ENCODE measurements at regions not wholly inside any gene's neighbourhood (a gene's known extent, or its start where the extent isn't known, plus 50 kb on each side); places are given as distances from the start of the nearest gene placed in this dataset.
"Not testable (repeated sequence)": the region's sequence is repeated elsewhere in the genome, so short reads cannot be mapped to it uniquely, and the experiment has no call there.

DNA sequence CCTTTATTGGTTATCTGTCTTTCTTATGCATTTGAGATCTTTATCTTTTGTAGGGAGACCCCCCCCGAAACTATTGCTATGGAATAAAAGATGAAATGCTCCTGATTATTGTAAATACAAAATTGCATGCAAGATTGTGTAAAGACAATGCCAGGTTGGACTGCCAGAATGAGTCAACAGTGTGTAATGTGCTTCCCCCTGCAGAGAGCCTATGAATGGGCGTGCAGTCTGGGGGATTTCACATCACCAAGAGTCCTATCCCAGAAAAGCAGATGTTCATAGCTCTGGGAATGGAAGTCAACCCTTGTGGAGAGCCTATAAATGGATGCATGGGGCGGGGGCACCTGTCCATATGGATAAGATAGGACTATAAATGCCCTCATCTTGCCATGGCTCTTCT lies 584.3 kb downstream of the NSUN3 start:
- no peak for DNase-seq

DNA sequence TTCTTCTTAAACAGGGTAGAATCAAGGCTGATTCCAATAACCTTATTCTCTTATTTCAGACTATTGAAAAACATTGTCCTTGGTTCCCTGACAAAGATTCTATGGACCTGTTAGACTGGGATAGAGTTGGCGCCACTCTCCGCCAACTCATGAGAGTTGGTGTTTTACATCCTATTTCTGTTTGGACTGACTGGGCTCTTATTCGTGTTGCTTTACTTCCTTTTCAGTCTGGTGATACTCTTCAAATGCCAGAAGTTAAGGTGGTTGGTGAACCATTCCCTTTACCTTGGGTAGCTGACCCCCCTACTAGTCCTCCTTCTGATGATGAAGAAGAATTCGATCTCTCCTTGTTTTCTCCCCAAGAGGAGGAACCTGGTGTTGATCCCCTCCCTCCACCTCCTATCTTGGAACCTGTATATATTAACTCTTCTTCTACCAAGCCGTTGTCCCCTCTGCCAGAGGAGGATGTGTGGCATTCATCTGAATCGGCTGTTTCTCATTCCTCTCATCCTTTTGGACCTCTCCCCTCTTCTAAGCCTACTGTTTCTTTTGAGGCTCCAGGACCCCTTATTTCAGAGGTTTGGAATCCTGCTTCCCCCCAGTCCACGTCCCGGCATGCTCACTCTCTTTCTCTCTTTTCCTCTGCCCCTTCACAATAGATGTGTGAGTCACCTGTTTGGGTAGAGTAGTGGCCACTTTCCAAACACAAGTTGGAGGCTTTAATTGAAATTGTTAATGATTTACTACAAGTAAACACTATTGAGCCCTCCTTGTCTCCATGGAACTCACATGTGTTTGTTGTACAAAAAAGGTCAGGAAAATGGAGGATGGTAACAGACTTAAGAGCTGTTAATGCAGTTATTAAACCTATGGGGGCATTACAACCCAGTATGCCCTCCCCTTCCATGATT lies 585.7 kb downstream of the NSUN3 start:
- H2AFZ ChIP-seq (ENCODE audit: low read depth, low read length); H3K9ac ChIP-seq (ENCODE audit: low read depth, low read length); H3K4me2 ChIP-seq (ENCODE audit: insufficient read depth, low read length); DNase-seq; H3K27ac ChIP-seq (ENCODE audit: low read length); H3K4me3 ChIP-seq (ENCODE audit: low read depth in 1 of 2, low read length in 2 of 2); H3K36me3 ChIP-seq (ENCODE audit: insufficient read depth, low read length); H3K4me1 ChIP-seq (ENCODE audit: insufficient read depth, low read length); H4K20me1 ChIP-seq (ENCODE audit: insufficient read depth, low read length); ATAC-seq (ENCODE audit: insufficient read depth, low read depth); H3K9me3 ChIP-seq (ENCODE audit: insufficient read depth, low read length, severe bottlenecking); H3K79me2 ChIP-seq (ENCODE audit: insufficient read depth, low read length); H3K27me3 ChIP-seq (ENCODE audit: insufficient read depth, low read length, poor library complexity): not testable (repeated sequence)

More for the DNA sequence above, 584.3 kb downstream of the NSUN3 start:
- Histone ChIP-seq H3K27me3 (ENCODE audit: insufficient read depth, low read length, poor library complexity) (no peaks in the 10 kb centered on the region), H3K9ac (ENCODE audit: low read depth, low read length) (no peak overlapping the region), H3K4me3 (ENCODE audit: low read depth in 1 of 2, low read length in 2 of 2) (no peak overlapping the region), H3K4me1 (ENCODE audit: insufficient read depth, low read length) (no peaks in the 10 kb centered on the region), H4K20me1 (ENCODE audit: insufficient read depth, low read length) (no peaks in the 10 kb centered on the region), H3K36me3 (ENCODE audit: insufficient read depth, low read length) (no peaks in the 10 kb centered on the region), H3K9me3 (ENCODE audit: insufficient read depth, low read length, severe bottlenecking) (no peaks in the 10 kb centered on the region), H3K27ac (ENCODE audit: low read length) (no peak overlapping the region), H2AFZ (ENCODE audit: low read depth, low read length) (no peak overlapping the region), H3K79me2 (ENCODE audit: insufficient read depth, low read length) (no peaks in the 10 kb centered on the region), H3K4me2 (ENCODE audit: insufficient read depth, low read length) (no peak overlapping the region)
- TF ChIP-seq, protein P1, sequence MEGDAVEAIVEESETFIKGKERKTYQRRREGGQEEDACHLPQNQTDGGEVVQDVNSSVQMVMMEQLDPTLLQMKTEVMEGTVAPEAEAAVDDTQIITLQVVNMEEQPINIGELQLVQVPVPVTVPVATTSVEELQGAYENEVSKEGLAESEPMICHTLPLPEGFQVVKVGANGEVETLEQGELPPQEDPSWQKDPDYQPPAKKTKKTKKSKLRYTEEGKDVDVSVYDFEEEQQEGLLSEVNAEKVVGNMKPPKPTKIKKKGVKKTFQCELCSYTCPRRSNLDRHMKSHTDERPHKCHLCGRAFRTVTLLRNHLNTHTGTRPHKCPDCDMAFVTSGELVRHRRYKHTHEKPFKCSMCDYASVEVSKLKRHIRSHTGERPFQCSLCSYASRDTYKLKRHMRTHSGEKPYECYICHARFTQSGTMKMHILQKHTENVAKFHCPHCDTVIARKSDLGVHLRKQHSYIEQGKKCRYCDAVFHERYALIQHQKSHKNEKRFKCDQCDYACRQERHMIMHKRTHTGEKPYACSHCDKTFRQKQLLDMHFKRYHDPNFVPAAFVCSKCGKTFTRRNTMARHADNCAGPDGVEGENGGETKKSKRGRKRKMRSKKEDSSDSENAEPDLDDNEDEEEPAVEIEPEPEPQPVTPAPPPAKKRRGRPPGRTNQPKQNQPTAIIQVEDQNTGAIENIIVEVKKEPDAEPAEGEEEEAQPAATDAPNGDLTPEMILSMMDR (IDR thresholded peaks at IDR 0.05; ENCODE audit: borderline replicate concordance, extremely low read depth, low read length, poor library complexity, severe bottlenecking) = no peak
- no peak for TF ChIP-seq EZH2 (IDR thresholded peaks at IDR 0.05; ENCODE audit: borderline replicate concordance, low read depth, low read length, severe bottlenecking)
- no peak for ATAC-seq (ENCODE audit: insufficient read depth, low read depth)

DNA sequence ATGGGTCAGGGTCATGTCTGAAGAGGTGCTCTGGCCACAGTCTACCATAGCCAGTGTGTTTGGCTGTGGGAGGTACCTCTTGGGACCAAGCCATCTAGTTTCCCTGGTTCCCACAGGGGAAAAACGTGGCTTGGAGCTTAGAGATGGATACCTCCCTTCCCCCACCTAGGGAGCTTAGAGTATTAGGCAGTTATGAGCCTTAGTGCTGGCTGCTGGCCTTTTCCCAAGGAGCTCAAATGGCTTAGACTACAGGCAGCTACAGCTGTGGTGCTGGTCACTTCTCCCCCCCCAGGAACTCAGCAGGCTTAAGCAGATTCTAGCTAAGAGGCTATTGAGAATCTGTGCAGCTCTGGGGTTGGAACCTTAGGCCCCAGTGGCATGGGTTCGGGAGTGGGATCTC lies 591.2 kb downstream of the NSUN3 start:
- H3K79me2 ChIP-seq (ENCODE audit: insufficient read depth, low read length) = no peaks in the 10 kb centered on the region
- no peak overlapping the region for H3K4me3 ChIP-seq (ENCODE audit: low read depth in 1 of 2, low read length in 2 of 2)
- H3K4me1 ChIP-seq (ENCODE audit: insufficient read depth, low read length) = no peaks in the 10 kb centered on the region
- H4K20me1 ChIP-seq (ENCODE audit: insufficient read depth, low read length) = no peaks in the 10 kb centered on the region
- H3K4me2 ChIP-seq (ENCODE audit: insufficient read depth, low read length) = no peak overlapping the region
- H3K36me3 ChIP-seq (ENCODE audit: insufficient read depth, low read length) = no peaks in the 10 kb centered on the region
- H3K9me3 ChIP-seq (ENCODE audit: insufficient read depth, low read length, severe bottlenecking) = no peaks in the 10 kb centered on the region
- H3K27ac ChIP-seq (ENCODE audit: low read length) = no peak overlapping the region
- H3K9ac ChIP-seq (ENCODE audit: low read depth, low read length) = no peak overlapping the region
- H2AFZ ChIP-seq (ENCODE audit: low read depth, low read length) = no peak overlapping the region
- DNase-seq (no peak), ATAC-seq (ENCODE audit: insufficient read depth, low read depth) (no peak)
- H3K27me3 ChIP-seq (ENCODE audit: insufficient read depth, low read length, poor library complexity) = no peaks in the 10 kb centered on the region
- TF ChIP-seq, protein P1 (IDR thresholded peaks at IDR 0.05; ENCODE audit: borderline replicate concordance, extremely low read depth, low read length, poor library complexity, severe bottlenecking) = no peak
- TF ChIP-seq EZH2 (IDR thresholded peaks at IDR 0.05; ENCODE audit: borderline replicate concordance, low read depth, low read length, severe bottlenecking) = no peak

DNA sequence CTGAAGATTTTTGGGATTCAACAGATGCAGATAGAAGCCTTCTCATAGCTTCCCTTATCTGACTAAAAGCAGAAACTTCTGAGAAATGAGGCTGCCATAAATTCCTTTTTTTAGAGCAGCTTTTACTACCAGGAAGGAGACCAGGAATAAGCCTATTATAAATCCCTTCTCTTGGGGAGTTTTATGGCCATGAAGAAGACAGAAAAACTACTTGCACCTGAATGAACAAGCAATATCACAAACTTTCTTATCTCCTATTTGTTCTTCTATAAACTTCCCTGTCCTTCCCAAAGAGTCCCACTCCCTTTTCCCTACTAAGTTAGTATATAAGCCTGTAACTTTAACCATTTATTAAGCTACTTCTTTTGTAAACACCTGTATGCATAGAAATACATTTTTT lies 603.1 kb downstream of the NSUN3 start:
- Histone ChIP-seq H3K27me3 (ENCODE audit: insufficient read depth, low read length, poor library complexity) (no peaks in the 10 kb centered on the region), H3K4me1 (ENCODE audit: insufficient read depth, low read length) (no peaks in the 10 kb centered on the region), H3K4me3 (ENCODE audit: low read depth in 1 of 2, low read length in 2 of 2) (no peak overlapping the region), H3K36me3 (ENCODE audit: insufficient read depth, low read length) (no peaks in the 10 kb centered on the region), H3K4me2 (ENCODE audit: insufficient read depth, low read length) (no peak overlapping the region), H3K9me3 (ENCODE audit: insufficient read depth, low read length, severe bottlenecking) (no peaks in the 10 kb centered on the region), H3K79me2 (ENCODE audit: insufficient read depth, low read length) (no peaks in the 10 kb centered on the region), H3K27ac (ENCODE audit: low read length) (no peak overlapping the region), H3K9ac (ENCODE audit: low read depth, low read length) (no peak overlapping the region), H4K20me1 (ENCODE audit: insufficient read depth, low read length) (no peaks in the 10 kb centered on the region), H2AFZ (ENCODE audit: low read depth, low read length) (no peak overlapping the region)
- ATAC-seq (ENCODE audit: insufficient read depth, low read depth) (no peak), DNase-seq (no peak)
- TF ChIP-seq EZH2 (IDR thresholded peaks at IDR 0.05; ENCODE audit: borderline replicate concordance, low read depth, low read length, severe bottlenecking) = no peak
- TF ChIP-seq, protein P1 (IDR thresholded peaks at IDR 0.05; ENCODE audit: borderline replicate concordance, extremely low read depth, low read length, poor library complexity, severe bottlenecking) = no peak

Measured in DND-41 (cell line).